GM12873 (cell line): ENCODE measurements at regions not wholly inside any gene's neighbourhood (a gene's known extent, or its start where the extent isn't known, plus 50 kb on each side); places are given as distances from the start of the nearest gene placed in this dataset.

Experiments
- CTCF ChIP-seq: IDR thresholded peaks from 2 replicates; pipeline ENCODE4 v1.5.1; 2012; ENCODE audit warnings: low read depth, mild to moderate bottlenecking, moderate library complexity, low read length, control low read depth; ENCODE audit not compliant: insufficient read depth; ENCODE audit errors: missing control alignments

GRCh38 chr4:20353646-20354045 is 101.9 kb downstream of the SLIT2 start:
- no peak for TF ChIP-seq CTCF

DNA sequence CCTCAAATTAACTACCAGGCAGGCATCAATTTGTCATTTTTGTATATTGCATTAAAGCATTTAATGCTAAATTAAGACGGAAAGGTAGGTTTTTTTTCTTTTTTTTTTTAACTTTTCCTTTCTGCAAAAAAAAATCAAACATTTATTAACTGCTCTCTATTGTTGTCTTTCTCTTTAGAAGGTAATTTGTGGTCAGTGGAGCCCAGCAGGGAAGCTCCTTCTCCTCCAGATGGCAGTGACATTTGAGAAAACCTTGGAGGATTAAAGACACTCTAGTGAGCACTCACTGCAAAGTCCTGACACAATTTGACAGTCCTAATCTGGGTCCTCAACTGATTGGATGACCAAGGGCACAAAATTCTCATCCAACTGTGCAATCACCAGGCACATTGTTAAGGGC is 102.4 kb downstream of the SLIT2 start:
- TF ChIP-seq CTCF: no peak

DNA sequence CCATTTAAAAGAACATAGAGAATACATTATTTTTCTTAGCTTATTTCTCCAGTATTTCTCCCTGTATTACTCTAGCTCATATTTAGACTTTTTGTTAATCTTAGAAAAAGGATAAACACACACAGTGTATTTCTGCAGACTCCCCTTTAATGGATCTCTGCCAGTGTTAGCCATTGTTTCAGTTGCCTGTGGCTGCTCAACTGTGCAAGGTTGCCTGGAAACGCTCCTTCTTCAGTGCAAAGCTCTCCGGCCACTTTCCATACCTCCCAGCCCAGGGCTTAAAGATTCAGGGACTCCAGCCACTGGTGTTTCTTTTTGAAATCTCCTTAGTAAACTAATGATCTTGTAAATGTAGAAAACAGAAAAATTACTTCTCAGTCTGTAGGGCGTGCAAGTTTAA is 104.9 kb downstream of the SLIT2 start:
- no peak for TF ChIP-seq CTCF

DNA sequence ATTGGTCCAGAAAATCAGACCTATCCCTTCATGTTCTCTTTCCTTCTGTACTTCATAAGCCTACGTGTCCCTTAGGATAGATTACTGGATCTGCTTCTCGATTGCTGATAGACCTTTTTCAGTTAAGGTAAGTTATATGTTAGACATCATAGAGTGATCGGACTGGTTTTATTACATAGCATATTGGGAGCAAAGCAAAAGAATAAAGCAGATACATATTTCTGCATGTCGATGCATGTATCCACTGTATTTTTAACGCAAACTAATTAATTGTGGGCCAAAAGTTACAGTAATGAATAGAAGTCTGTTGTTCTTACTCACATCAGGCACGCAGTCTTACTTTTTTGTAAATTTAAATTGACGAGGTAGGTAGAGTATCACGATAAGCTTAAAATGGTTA is 106.4 kb downstream of the SLIT2 start:
- no peak for TF ChIP-seq CTCF

- no peak for TF ChIP-seq CTCF
Measured at GRCh38 chr4:20359692-20360091, 108.0 kb downstream of the SLIT2 start.

- TF ChIP-seq CTCF: no peak
Measured at GRCh38 chr4:20362148-20362547, 110.4 kb downstream of the SLIT2 start.

- no peak for TF ChIP-seq CTCF
Measured at GRCh38 chr4:20364969-20365368, 113.3 kb downstream of the SLIT2 start.
